A673 (cell line): ENCODE measurements at regions not wholly inside any gene's neighbourhood (a gene's known extent, or its start where the extent isn't known, plus 50 kb on each side); places are given as distances from the start of the nearest gene placed in this dataset.

ENCODE experiments used
- CTCF ChIP-seq: fragments of 300-800, 200-600 bp; sonication (generic); conservative IDR thresholded peaks from 2 replicates; pipeline ENCODE4 v1.5.1; 2017; ENCODE audit warnings: low read depth, mild to moderate bottlenecking, antibody characterized with exemption, low read length, moderate library complexity, mixed read lengths
- EZH2 ChIP-seq: fragments of 200-600 bp; sonication (generic); IDR thresholded peaks from 2 replicates; pipeline ENCODE4 v1.6.1; 2017; ENCODE audit warnings: borderline replicate concordance, low read depth, mild to moderate bottlenecking, mixed read lengths, antibody characterized with exemption, low read length; ENCODE audit not compliant: poor library complexity, severe bottlenecking

GRCh38 chr5:77849308-77849900 is 73.3 kb upstream of the TBCA start:
- TF ChIP-seq EZH2 (no peak), CTCF (no peak)
